ENCODE measurements at regions not wholly inside any gene's neighbourhood (a gene's known extent, or its start where the extent isn't known, plus 50 kb on each side); places are given as distances from the start of the nearest gene placed in this dataset.

GRCh38 chr15:87731630-87732029, 524.9 kb downstream of the NTRK3 start:
- TF ChIP-seq CTCF (IDR thresholded peaks at IDR 0.05) (no peak), POLR2A (IDR thresholded peaks at IDR 0.05) (no peak)

Data from prostate gland (tissue), 2 donors.